Panc1 (cell line): ENCODE measurements at regions not wholly inside any gene's neighbourhood (a gene's known extent, or its start where the extent isn't known, plus 50 kb on each side); places are given as distances from the start of the nearest gene placed in this dataset.

Source experiments
- ATAC-seq: fragments of 200-7000 bp; cut with Tn5 transposase; 2 replicates; pipeline ENCODE4 v1.9.1; 2020; ENCODE audit warnings: mild to moderate bottlenecking, moderate library complexity
- BruUV-seq: library from RNA; stranded (reverse); fragments of 400-500 nt; replicated peaks from 2 replicates; lab custom pipeline; 2021; lab: Mats Ljungman, UMichigan
- CTCF ChIA-PET: fragments of 300-600 bp; sonication (Branson Sonifier 250); formaldehyde crosslinking; loops from one replicate; lab custom pipeline; 2022; ENCODE audit warnings: antibody characterized with exemption; lab: Charles Lee
- POLR2A ChIA-PET: fragments of 300-600 bp; sonication (Branson Sonifier 250); formaldehyde crosslinking; loops from one replicate; lab custom pipeline; 2022; ENCODE audit warnings: antibody characterized with exemption; lab: Charles Lee
- DNase-seq: peaks from one replicate; pipeline ENCODE4 v3.0.0-alpha.2; 2010; ENCODE audit warnings: low read depth, low spot score
- H3K27ac ChIP-seq: 2 replicates; pipeline ENCODE4 v1.5.1; 2011; ENCODE audit warnings: mild to moderate bottlenecking, low read length, inconsistent platforms
- H3K27me3 ChIP-seq: fragments of 200-500 bp; sonication (Bioruptor generic); 2 replicates; pipeline ENCODE4 v1.6.0; 2014; ENCODE audit warnings: low read length, inconsistent platforms; ENCODE audit not compliant: control insufficient read depth, insufficient read depth
- H3K36me3 ChIP-seq: fragments of 200-500 bp; sonication (Bioruptor generic); 2 replicates; pipeline ENCODE4 v1.5.1; 2014; ENCODE audit warnings: inconsistent platforms, mild to moderate bottlenecking, low read length, moderate library complexity; ENCODE audit not compliant: control insufficient read depth, insufficient read depth
- H3K4me1 ChIP-seq: 2 replicates; pipeline ENCODE4 v1.5.1; 2011; ENCODE audit warnings: inconsistent platforms, mild to moderate bottlenecking, low read length, moderate library complexity; ENCODE audit not compliant: control insufficient read depth, insufficient read depth
- H3K4me3 ChIP-seq, 2 experiments: 2 replicates each; pipeline ENCODE4 v1.5.1; 2011 to 2012; ENCODE audit warnings: low read depth in 2 of 2, low read length in 2 of 2, mild to moderate bottlenecking in 2 of 2, inconsistent platforms in 1 of 2, moderate library complexity in 1 of 2
- H3K9me3 ChIP-seq: fragments of 200-500 bp; sonication (Bioruptor generic); 2 replicates; pipeline ENCODE4 v1.5.1; 2014; ENCODE audit warnings: low read depth, mild to moderate bottlenecking, inconsistent platforms, low read length, moderate library complexity; ENCODE audit not compliant: control insufficient read depth, insufficient read depth
- POLR2AphosphoS5 ChIP-seq: IDR thresholded peaks from 2 replicates; pipeline ENCODE4 v1.6.1; 2012; ENCODE audit warnings: mild to moderate bottlenecking, low read depth, low read length, moderate library complexity
- SIN3A ChIP-seq: IDR thresholded peaks from 2 replicates; pipeline ENCODE4 v1.6.1; 2012; ENCODE audit warnings: low read depth, mild to moderate bottlenecking, low read length, moderate library complexity, borderline replicate concordance; ENCODE audit not compliant: insufficient read depth
- TCF7L2 ChIP-seq: IDR thresholded peaks from 2 replicates; pipeline ENCODE4 v1.6.1; 2011; ENCODE audit warnings: mild to moderate bottlenecking, low read depth, low read length, inconsistent platforms
- in situ Hi-C: cut with HindIII; loops from 2 replicates; pipeline ENCODE4 v1.10.0; 2016; ENCODE audit warnings: low sequenced_read_pairs, low pct_unique_long_range_greater_than_20kb
- intact Hi-C: fragments of 100-400 bp; cut with micrococcal nuclease; formaldehyde crosslinking; loops from one replicate; pipeline ENCODE4 v1.10.0; 2022; ENCODE audit not compliant: unreplicated experiment
- TF ChIP-seq, protein P1 (sequence below), 2 experiments: IDR thresholded peaks; 2 replicates each; pipeline ENCODE4 v1.6.1; 2011 to 2012; ENCODE audit warnings: low read depth in 2 of 2, control low read depth in 1 of 2, low read length in 1 of 2, mild to moderate bottlenecking in 1 of 2, moderate library complexity in 1 of 2; ENCODE audit not compliant: insufficient read depth in 1 of 2
- TF ChIP-seq, protein P2 (sequence below): fragments of 450-650 bp; IDR thresholded peaks from 2 replicates; pipeline ENCODE4 v1.5.1; 2017; ENCODE audit warnings: mild to moderate bottlenecking

DNA sequence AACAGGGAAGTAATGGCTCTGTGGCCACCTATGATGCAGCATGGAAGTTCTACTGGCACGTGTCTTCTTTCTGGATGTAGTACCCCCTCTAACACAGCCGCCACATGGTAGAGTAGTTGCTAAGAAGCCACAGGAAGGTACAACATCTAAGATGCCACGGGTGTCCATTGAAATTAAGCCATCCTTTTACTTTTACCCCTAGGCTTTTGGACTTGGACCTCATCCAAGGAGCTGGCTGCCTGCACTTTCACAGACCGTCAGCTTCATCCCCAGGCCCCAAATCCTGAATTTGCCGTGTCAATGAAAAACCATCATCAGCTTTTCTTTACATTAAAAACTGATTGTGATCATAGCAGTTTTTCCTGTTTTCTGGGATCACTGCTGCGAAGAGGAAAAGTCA is 102.4 kb downstream of the RPL27A start:
- Histone ChIP-seq H3K4me1 (no peaks in the 10 kb centered on the region), H3K9me3 (no peaks in the 10 kb centered on the region), H3K4me3 (no peak overlapping the region), H3K36me3 (no peaks in the 10 kb centered on the region), H3K27me3 (no peaks in the 10 kb centered on the region), H3K27ac (no peak overlapping the region)
- no TSS peak for BruUV-seq
- TF ChIP-seq, protein P1, sequence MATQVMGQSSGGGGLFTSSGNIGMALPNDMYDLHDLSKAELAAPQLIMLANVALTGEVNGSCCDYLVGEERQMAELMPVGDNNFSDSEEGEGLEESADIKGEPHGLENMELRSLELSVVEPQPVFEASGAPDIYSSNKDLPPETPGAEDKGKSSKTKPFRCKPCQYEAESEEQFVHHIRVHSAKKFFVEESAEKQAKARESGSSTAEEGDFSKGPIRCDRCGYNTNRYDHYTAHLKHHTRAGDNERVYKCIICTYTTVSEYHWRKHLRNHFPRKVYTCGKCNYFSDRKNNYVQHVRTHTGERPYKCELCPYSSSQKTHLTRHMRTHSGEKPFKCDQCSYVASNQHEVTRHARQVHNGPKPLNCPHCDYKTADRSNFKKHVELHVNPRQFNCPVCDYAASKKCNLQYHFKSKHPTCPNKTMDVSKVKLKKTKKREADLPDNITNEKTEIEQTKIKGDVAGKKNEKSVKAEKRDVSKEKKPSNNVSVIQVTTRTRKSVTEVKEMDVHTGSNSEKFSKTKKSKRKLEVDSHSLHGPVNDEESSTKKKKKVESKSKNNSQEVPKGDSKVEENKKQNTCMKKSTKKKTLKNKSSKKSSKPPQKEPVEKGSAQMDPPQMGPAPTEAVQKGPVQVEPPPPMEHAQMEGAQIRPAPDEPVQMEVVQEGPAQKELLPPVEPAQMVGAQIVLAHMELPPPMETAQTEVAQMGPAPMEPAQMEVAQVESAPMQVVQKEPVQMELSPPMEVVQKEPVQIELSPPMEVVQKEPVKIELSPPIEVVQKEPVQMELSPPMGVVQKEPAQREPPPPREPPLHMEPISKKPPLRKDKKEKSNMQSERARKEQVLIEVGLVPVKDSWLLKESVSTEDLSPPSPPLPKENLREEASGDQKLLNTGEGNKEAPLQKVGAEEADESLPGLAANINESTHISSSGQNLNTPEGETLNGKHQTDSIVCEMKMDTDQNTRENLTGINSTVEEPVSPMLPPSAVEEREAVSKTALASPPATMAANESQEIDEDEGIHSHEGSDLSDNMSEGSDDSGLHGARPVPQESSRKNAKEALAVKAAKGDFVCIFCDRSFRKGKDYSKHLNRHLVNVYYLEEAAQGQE (IDR thresholded peaks at IDR 0.05; ENCODE audit: insufficient read depth in 1 of 2, low read depth in 2 of 2, low read length in 1 of 2): no peak
- TF ChIP-seq TCF7L2: no peak
- no peak for TF ChIP-seq POLR2AphosphoS5
- TF ChIP-seq, protein P2, sequence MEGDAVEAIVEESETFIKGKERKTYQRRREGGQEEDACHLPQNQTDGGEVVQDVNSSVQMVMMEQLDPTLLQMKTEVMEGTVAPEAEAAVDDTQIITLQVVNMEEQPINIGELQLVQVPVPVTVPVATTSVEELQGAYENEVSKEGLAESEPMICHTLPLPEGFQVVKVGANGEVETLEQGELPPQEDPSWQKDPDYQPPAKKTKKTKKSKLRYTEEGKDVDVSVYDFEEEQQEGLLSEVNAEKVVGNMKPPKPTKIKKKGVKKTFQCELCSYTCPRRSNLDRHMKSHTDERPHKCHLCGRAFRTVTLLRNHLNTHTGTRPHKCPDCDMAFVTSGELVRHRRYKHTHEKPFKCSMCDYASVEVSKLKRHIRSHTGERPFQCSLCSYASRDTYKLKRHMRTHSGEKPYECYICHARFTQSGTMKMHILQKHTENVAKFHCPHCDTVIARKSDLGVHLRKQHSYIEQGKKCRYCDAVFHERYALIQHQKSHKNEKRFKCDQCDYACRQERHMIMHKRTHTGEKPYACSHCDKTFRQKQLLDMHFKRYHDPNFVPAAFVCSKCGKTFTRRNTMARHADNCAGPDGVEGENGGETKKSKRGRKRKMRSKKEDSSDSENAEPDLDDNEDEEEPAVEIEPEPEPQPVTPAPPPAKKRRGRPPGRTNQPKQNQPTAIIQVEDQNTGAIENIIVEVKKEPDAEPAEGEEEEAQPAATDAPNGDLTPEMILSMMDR: no peak
- no peak for TF ChIP-seq SIN3A
- in situ Hi-C loops (no loop called here), intact Hi-C loops (no loop called here)
- DNase-seq (no peak), ATAC-seq (no peak)
- ChIA-PET POLR2A (no interaction called here), CTCF (no interaction called here)

DNA sequence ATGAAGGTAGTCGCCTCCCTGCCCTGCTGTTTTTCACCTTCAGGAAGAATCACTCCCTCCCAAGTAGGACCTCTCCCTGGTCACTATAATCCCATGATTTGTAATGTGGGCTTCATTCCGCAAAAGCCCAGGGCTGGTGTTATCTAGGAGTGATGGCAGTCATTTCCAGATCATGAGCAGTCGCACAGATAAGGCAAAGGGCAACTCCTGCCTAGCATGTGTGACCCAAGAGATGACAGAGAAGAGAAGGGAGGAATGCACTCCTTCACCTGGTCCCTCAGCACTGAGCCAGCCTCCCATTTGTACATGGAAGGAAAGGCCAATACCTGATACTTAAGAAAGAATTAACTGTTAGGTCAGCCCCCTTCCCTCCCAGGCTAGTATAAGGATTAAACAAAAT is 102.9 kb downstream of the RPL27A start:
- POLR2A ChIA-PET: no interaction called here
- CTCF ChIA-PET: no interaction called here
- DNase-seq (no peak), ATAC-seq (no peak)
- in situ Hi-C loops: no loop called here
- intact Hi-C loops: no loop called here
- H3K36me3 ChIP-seq: no peaks in the 10 kb centered on the region
- H3K27ac ChIP-seq: no peak overlapping the region
- TF ChIP-seq, protein P1 (IDR thresholded peaks at IDR 0.05; ENCODE audit: insufficient read depth in 1 of 2, low read depth in 2 of 2, low read length in 1 of 2): no peak
- TF ChIP-seq, protein P2: no peak
- TF ChIP-seq SIN3A (no peak), TCF7L2 (no peak), POLR2AphosphoS5 (no peak)
- no peaks in the 10 kb centered on the region for H3K27me3 ChIP-seq
- no peak overlapping the region for H3K4me3 ChIP-seq
- no peaks in the 10 kb centered on the region for H3K4me1 ChIP-seq
- no peaks in the 10 kb centered on the region for H3K9me3 ChIP-seq
- BruUV-seq: no TSS peak
